Body of pancreas (tissue), 4 donors: ENCODE measurements at regions not wholly inside any gene's neighbourhood (a gene's known extent, or its start where the extent isn't known, plus 50 kb on each side); places are given as distances from the start of the nearest gene placed in this dataset.

Experiments used
- CTCF ChIP-seq, 7 experiments: fragments of 450-650 bp in 4 of 7; fragments of 200-600 bp in 3 of 7; sonication (generic) in 3 of 7; IDR thresholded peaks; one replicate each; pipeline ENCODE4 v1.5.1; 2016 to 2019; ENCODE audit warnings: antibody characterized with exemption in 7 of 7
- POLR2A ChIP-seq, 3 donors: fragments of 450-650 bp; IDR thresholded peaks; one replicate each; pipeline ENCODE4 v1.6.1; 2016; ENCODE audit warnings: antibody characterized with exemption in 3 of 3, mild to moderate bottlenecking in 2 of 3

- TF ChIP-seq CTCF (IDR thresholded peaks at IDR 0.05): no peak
- no peak for TF ChIP-seq POLR2A (IDR thresholded peaks at IDR 0.05)
These were observed 107.9 kb upstream of the DAP start for GRCh38 chr5:10868956-10869355.
